ENCODE measurements at regions not wholly inside any gene's neighbourhood (a gene's known extent, or its start where the extent isn't known, plus 50 kb on each side); places are given as distances from the start of the nearest gene placed in this dataset.

DNA sequence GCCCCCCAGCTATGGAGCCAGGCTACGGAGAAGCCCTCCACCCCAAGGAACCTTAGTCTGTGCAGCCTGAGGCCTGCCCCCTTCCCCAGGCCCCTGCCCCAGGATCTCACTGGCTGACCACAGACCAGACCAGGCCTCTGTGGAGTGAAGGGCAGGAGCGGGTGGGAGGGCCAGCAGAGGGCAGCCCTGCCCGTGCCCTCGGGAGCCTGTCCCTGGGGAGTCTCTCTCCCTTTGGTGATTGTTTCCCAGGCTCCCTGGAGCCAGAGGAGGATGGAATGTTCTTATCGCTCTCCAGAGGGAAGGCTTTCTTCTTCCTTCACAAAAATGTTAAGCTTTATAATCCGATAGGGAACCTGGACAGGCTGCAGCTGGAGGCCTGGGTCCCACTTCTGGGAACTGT, 455.3 kb downstream of the SOX6 start:
- DNase-seq (ENCODE audit: low spot score) (no peak), ATAC-seq (ENCODE audit: low FRiP score) (no peak)
- TF ChIP-seq, protein P1, sequence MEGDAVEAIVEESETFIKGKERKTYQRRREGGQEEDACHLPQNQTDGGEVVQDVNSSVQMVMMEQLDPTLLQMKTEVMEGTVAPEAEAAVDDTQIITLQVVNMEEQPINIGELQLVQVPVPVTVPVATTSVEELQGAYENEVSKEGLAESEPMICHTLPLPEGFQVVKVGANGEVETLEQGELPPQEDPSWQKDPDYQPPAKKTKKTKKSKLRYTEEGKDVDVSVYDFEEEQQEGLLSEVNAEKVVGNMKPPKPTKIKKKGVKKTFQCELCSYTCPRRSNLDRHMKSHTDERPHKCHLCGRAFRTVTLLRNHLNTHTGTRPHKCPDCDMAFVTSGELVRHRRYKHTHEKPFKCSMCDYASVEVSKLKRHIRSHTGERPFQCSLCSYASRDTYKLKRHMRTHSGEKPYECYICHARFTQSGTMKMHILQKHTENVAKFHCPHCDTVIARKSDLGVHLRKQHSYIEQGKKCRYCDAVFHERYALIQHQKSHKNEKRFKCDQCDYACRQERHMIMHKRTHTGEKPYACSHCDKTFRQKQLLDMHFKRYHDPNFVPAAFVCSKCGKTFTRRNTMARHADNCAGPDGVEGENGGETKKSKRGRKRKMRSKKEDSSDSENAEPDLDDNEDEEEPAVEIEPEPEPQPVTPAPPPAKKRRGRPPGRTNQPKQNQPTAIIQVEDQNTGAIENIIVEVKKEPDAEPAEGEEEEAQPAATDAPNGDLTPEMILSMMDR (IDR thresholded peaks at IDR 0.05) = no peak

DNA sequence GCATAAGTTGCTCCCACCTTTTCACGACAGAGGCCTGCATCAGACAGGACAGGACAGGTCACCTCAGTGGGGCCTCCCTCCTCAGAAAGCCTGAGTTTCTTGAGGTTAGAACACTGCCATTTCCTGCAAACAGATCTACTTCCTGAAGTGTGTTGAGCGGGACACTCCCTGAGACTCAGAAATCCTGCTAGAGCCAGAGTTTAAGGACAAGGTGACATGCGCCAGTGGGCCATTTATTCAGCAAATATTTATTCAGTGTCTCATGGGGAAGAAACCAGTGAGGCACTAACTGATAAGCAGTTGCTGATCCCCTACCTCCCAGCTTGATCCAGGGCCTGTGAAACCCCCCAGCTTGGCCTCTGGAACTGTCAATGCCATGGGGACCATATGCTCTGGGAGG, 454.6 kb downstream of the SOX6 start:
- ATAC-seq (ENCODE audit: low FRiP score) = no peak
- TF ChIP-seq, protein P1 (IDR thresholded peaks at IDR 0.05) = no peak
- DNase-seq (ENCODE audit: low spot score) = no peak

DNA sequence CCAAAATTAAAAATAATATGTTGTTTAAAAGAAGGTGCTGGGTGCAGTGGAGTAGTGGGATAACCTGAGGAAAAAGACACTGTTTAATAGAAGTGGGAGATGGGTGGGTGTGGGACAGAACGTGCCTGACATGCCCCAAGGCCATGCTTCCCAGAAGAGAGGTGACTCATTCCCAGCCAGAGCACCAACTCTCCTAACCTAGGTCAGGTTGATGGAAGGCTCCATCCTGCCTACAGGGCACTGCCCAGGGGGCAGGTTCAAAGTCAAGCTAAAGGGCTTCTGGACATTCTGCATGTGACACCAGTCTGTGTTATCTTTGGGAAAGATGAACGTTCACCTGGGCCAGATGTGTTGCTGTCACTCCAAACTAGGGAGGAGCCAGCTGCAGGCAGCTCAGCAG, 453.1 kb downstream of the SOX6 start:
- TF ChIP-seq, protein P1 (IDR thresholded peaks at IDR 0.05) = no peak
- DNase-seq (ENCODE audit: low spot score) (no peak), ATAC-seq (ENCODE audit: low FRiP score) (no peak)

- DNase-seq (ENCODE audit: low spot score) (no peak), ATAC-seq (ENCODE audit: low FRiP score) (no peak)
- TF ChIP-seq, protein P1 (IDR thresholded peaks at IDR 0.05) = no peak
Observed at GRCh38 chr11:15905366-15906104, 450.8 kb downstream of the SOX6 start.

DNA sequence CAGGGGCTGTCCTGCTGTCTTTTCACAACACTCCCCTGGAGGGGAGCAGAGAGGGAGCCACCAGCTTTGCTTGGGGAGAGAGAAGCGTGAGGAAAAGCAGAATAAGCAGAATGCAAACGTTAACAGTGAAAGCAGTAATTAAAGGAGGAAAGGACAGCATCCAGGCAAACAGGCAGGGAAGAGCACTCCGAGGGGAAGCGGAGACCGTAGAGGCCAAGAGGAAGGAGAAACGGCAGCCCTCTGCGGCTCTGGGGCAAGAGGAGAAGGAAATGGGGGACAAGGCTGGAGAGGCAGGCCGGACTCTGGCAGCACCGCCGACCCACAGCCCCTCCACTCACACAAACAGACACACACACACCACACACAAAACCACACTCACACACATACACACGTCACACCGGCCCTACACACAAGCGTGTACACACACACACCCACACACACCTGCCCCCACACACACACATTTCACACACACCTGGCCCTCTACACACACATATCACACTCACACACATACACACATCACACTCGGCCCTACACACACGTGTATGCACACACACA, 449.8 kb downstream of the SOX6 start:
- DNase-seq (ENCODE audit: low spot score) = no peak
- TF ChIP-seq, protein P1 (IDR thresholded peaks at IDR 0.05) = no peak
- no peak for ATAC-seq (ENCODE audit: low FRiP score)

DNA sequence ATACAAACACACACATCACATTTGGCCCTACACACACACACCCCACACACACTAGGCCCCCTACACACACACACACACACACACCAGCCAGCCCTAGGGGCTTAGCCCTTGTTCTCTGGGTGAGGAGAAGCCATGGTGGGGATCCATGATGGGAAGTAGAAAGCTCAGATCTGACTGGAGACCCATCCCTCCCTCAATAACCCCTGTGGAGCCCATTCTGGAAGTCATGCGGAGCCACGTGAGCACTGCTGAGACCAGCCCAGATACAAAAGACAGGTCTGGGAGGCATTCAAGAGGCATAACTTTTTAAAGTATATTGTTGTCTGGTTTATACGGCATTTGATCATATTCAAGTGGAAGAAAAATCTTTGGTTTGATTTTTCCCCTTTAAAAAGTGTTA, 448.5 kb downstream of the SOX6 start:
- DNase-seq (ENCODE audit: low spot score) (no peak), ATAC-seq (ENCODE audit: low FRiP score) (no peak)
- TF ChIP-seq, protein P1 (IDR thresholded peaks at IDR 0.05) = no peak

Measured in omental fat pad (tissue), 3 donors.